ENCODE measurements at regions not wholly inside any gene's neighbourhood (a gene's known extent, or its start where the extent isn't known, plus 50 kb on each side); places are given as distances from the start of the nearest gene placed in this dataset.

GRCh38 chr6:77979204-77979603, 326.4 kb downstream of the MEI4 start:
- TF ChIP-seq MAX (IDR thresholded peaks at IDR 0.05), result no peak
- TF ChIP-seq USF1 (IDR thresholded peaks at IDR 0.05), result no peak
- no peak for TF ChIP-seq REST (IDR thresholded peaks at IDR 0.05; ENCODE audit: low read depth)
- TF ChIP-seq RAD21 (IDR thresholded peaks at IDR 0.05; ENCODE audit: low read depth), result no peak
- TF ChIP-seq CREB1 (IDR thresholded peaks at IDR 0.05; ENCODE audit: low read depth), result no peak
- TF ChIP-seq TCF12 (IDR thresholded peaks at IDR 0.05; ENCODE audit: low read depth), result no peak
- no peak for TF ChIP-seq TAF1 (IDR thresholded peaks at IDR 0.05; ENCODE audit: low read depth)
- no peak for TF ChIP-seq EP300 (IDR thresholded peaks at IDR 0.05; ENCODE audit: borderline replicate concordance)
- no peak for TF ChIP-seq YY1 (IDR thresholded peaks at IDR 0.05; ENCODE audit: low read depth)
- no peak for TF ChIP-seq EGR1 (IDR thresholded peaks at IDR 0.05)
- no peak for TF ChIP-seq ZBTB7A (IDR thresholded peaks at IDR 0.05; ENCODE audit: low read depth)
- TF ChIP-seq CEBPB (IDR thresholded peaks at IDR 0.05), result no peak

Measured in Ishikawa (cell line).